ENCODE measurements at regions not wholly inside any gene's neighbourhood (a gene's known extent, or its start where the extent isn't known, plus 50 kb on each side); places are given as distances from the start of the nearest gene placed in this dataset.

DNA sequence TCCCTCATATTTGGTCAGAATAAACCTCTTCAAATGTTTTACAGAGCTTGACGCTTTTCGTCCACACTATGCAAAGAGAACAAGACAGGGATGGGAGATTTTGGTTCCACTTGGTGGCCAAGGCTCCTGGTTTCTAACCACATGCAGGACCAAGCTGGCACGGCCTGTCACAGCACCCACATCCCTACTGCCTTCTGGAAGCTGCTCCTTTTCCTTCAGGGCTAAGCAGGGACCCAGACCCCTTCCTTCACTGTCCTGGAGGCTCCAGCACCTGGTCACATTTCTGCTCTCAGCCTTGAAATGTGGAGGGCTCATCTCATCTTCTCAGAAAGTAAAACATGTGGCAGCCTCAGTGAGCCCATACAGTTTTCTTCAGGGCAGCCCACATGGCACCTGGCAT, 50.4 kb upstream of the ARHGEF7 start:
- peaks cover 3 to 11% (median 7%) of the 10 kb centered on the region in 3 donors for H3K27me3 ChIP-seq (ENCODE audit: control insufficient read depth in 3 of 3, insufficient read depth in 3 of 3, low read length in 2 of 3)
- DNase-seq (no peak), ATAC-seq (ENCODE audit: insufficient read depth, low FRiP score) (no peak)
- no peak overlapping the region for H3K9ac ChIP-seq (ENCODE audit: insufficient read depth in 1 of 2, low read length in 2 of 2)
- H3K4me3 ChIP-seq = no peak overlapping the region
- no peaks in the 10 kb centered on the region for H3K36me3 ChIP-seq (ENCODE audit: control insufficient read depth in 4 of 4, insufficient read depth in 4 of 4, low read length in 4 of 4)
- WGBS, 2 donors = 92 to 95% methylated on average over 3 of the region's 3 CpGs
- H3K27ac ChIP-seq (ENCODE audit: low read depth in 1 of 2, low read length in 1 of 2) = no peak overlapping the region
- H3K4me1 ChIP-seq (ENCODE audit: control insufficient read depth in 5 of 5, insufficient read depth in 5 of 5, low read length in 5 of 5) = peaks cover 0 to 7% (median 4%) of the 10 kb centered on the region in 5 donors
- TF ChIP-seq, protein P1, sequence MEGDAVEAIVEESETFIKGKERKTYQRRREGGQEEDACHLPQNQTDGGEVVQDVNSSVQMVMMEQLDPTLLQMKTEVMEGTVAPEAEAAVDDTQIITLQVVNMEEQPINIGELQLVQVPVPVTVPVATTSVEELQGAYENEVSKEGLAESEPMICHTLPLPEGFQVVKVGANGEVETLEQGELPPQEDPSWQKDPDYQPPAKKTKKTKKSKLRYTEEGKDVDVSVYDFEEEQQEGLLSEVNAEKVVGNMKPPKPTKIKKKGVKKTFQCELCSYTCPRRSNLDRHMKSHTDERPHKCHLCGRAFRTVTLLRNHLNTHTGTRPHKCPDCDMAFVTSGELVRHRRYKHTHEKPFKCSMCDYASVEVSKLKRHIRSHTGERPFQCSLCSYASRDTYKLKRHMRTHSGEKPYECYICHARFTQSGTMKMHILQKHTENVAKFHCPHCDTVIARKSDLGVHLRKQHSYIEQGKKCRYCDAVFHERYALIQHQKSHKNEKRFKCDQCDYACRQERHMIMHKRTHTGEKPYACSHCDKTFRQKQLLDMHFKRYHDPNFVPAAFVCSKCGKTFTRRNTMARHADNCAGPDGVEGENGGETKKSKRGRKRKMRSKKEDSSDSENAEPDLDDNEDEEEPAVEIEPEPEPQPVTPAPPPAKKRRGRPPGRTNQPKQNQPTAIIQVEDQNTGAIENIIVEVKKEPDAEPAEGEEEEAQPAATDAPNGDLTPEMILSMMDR (IDR thresholded peaks at IDR 0.05; ENCODE audit: control extremely low read depth, extremely low read depth) = no peak
- peaks cover 0 to 2% (median 0%) of the 10 kb centered on the region in 4 donors for H3K9me3 ChIP-seq (ENCODE audit: control insufficient read depth in 4 of 4, insufficient read depth in 3 of 4, low read length in 3 of 4)

DNA sequence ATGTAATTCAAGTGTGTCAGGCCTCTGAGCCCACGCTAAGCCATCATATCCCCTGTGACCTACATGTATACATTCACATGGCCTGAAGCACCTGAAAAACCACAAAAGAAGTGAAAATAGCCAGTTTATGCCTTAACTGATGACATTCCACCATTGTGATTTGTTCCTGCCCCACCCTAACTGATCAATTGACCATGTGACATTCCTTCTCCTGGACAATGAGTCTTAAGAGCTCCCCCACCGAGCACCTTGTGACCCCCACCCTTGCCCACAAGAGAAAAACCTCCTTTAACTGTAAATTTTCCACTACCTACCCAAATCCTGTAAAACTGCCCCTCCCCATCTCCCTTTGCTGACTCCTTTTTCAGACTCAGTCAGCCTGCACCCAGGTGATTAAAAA, 52.1 kb upstream of the ARHGEF7 start:
- DNase-seq (no peak), ATAC-seq (ENCODE audit: insufficient read depth, low FRiP score) (no peak)
- Histone ChIP-seq H3K9me3 (ENCODE audit: control insufficient read depth in 4 of 4, insufficient read depth in 3 of 4, low read length in 3 of 4) (no peaks in the 10 kb centered on the region), H3K9ac (ENCODE audit: insufficient read depth in 1 of 2, low read length in 2 of 2) (no peak overlapping the region), H3K4me3 (no peak overlapping the region), H3K27ac (ENCODE audit: low read depth in 1 of 2, low read length in 1 of 2) (no peak overlapping the region), H3K36me3 (ENCODE audit: control insufficient read depth in 4 of 4, insufficient read depth in 4 of 4, low read length in 4 of 4) (no peaks in the 10 kb centered on the region), H3K27me3 (ENCODE audit: control insufficient read depth in 3 of 3, insufficient read depth in 3 of 3, low read length in 2 of 3) (peaks cover 2 to 4% (median 3%) of the 10 kb centered on the region in 3 donors), H3K4me1 (ENCODE audit: control insufficient read depth in 5 of 5, insufficient read depth in 5 of 5, low read length in 5 of 5) (peaks cover 0 to 7% (median 4%) of the 10 kb centered on the region in 5 donors)
- 70 to 71% methylated on average over 2 of the region's 2 CpGs for WGBS, 2 donors
- TF ChIP-seq, protein P1 (IDR thresholded peaks at IDR 0.05; ENCODE audit: control extremely low read depth, extremely low read depth) = no peak

DNA sequence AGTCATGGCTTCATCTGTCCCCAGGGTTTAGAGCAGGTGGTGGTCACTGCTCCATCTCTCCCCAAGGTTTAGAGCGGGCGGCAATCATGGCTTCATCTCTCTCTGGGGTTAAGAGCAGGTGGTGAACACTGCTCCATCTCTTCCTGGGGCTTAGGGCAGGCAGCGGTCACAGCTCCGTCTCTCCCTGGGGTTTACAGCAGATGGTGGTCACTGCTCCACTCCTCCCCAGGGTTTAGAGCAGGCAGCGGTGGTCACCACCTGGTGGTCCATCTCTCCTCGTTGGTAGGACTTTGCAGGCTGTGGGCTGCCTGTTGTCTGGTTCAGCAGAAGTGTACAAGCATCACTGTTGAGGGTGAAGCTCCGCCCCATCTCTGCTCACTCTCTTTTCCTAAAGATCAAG, 52.8 kb upstream of the ARHGEF7 start:
- peaks cover 0 to 7% (median under 1%) of the 10 kb centered on the region in 5 donors for H3K4me1 ChIP-seq (ENCODE audit: control insufficient read depth in 5 of 5, insufficient read depth in 5 of 5, low read length in 5 of 5)
- DNase-seq (no peak), ATAC-seq (ENCODE audit: insufficient read depth, low FRiP score) (no peak)
- H3K27ac ChIP-seq (ENCODE audit: low read depth in 1 of 2, low read length in 1 of 2) = no peak overlapping the region
- no peaks in the 10 kb centered on the region for H3K9me3 ChIP-seq (ENCODE audit: control insufficient read depth in 4 of 4, insufficient read depth in 3 of 4, low read length in 3 of 4)
- no peak overlapping the region for H3K9ac ChIP-seq (ENCODE audit: insufficient read depth in 1 of 2, low read length in 2 of 2)
- H3K4me3 ChIP-seq = no peak overlapping the region
- H3K36me3 ChIP-seq (ENCODE audit: control insufficient read depth in 4 of 4, insufficient read depth in 4 of 4, low read length in 4 of 4) = no peaks in the 10 kb centered on the region
- peaks cover 0 to 3% (median 2%) of the 10 kb centered on the region in 3 donors for H3K27me3 ChIP-seq (ENCODE audit: control insufficient read depth in 3 of 3, insufficient read depth in 3 of 3, low read length in 2 of 3)
- WGBS, 2 donors = 88 to 90% methylated on average over 7 of the region's 7 CpGs
- TF ChIP-seq, protein P1 (IDR thresholded peaks at IDR 0.05; ENCODE audit: control extremely low read depth, extremely low read depth) = no peak

Data from lung (tissue), 11 donors.